SK-N-SH treated with all-trans-retinoic acid at 6 μM for 48 hours (cell line): ENCODE measurements at regions not wholly inside any gene's neighbourhood (a gene's known extent, or its start where the extent isn't known, plus 50 kb on each side); places are given as distances from the start of the nearest gene placed in this dataset.

Experiments used
- ATAC-seq: fragments of 200-7000 bp; cut with Tn5 transposase; 3 replicates; pipeline ENCODE4 v1.9.1; 2020; ENCODE audit warnings: mild to moderate bottlenecking, moderate library complexity
- ARNTL ChIP-seq: fragments of 450-650 bp; formaldehyde crosslinking; IDR thresholded peaks from 2 replicates; pipeline ENCODE4 v1.5.0; 2020; ENCODE audit warnings: low read depth, mild to moderate bottlenecking, moderate library complexity, borderline replicate concordance
- BACH2 ChIP-seq: fragments of 250-450 bp; sonication (Bioruptor Pico); IDR thresholded peaks from 2 replicates; pipeline ENCODE4 v1.9.0; 2021; ENCODE audit warnings: mild to moderate bottlenecking, borderline replicate concordance
- CREB5 ChIP-seq: fragments of 250-450 bp; sonication (Bioruptor Pico); IDR thresholded peaks from 2 replicates; pipeline ENCODE4 v1.5.1; 2020; ENCODE audit warnings: low read depth, mild to moderate bottlenecking, moderate library complexity
- CSDC2 ChIP-seq: fragments of 250-450 bp; sonication (Bioruptor Pico); IDR thresholded peaks from 2 replicates; pipeline ENCODE4 v1.5.0; 2020; ENCODE audit warnings: mild to moderate bottlenecking, moderate library complexity
- CSRNP3 ChIP-seq: fragments of 250-450 bp; sonication (Bioruptor Pico); IDR thresholded peaks from 2 replicates; pipeline ENCODE4 v1.5.1; 2021; ENCODE audit warnings: mild to moderate bottlenecking, moderate library complexity
- ESRRG ChIP-seq: fragments of 250-450 bp; sonication (Bioruptor Pico); IDR thresholded peaks from 2 replicates; pipeline ENCODE4 v1.6.1; 2021; ENCODE audit warnings: mild to moderate bottlenecking
- GLIS3 ChIP-seq: fragments of 250-450 bp; sonication (Bioruptor Pico); IDR thresholded peaks from 2 replicates; pipeline ENCODE4 v1.5.0; 2020; ENCODE audit warnings: mild to moderate bottlenecking, moderate library complexity
- ISL1 ChIP-seq: fragments of 250-450 bp; sonication (Bioruptor Pico); IDR thresholded peaks from 2 replicates; pipeline ENCODE4 v2.1.2; 2022; ENCODE audit warnings: mild to moderate bottlenecking, moderate library complexity
- OSR1 ChIP-seq: fragments of 250-450 bp; sonication (Bioruptor Pico); IDR thresholded peaks from 2 replicates; pipeline ENCODE4 v1.8.0; 2022; ENCODE audit warnings: moderate library complexity, mild to moderate bottlenecking, inconsistent platforms
- RARB ChIP-seq: fragments of 250-450 bp; sonication (Bioruptor Pico); IDR thresholded peaks from 2 replicates; pipeline ENCODE4 v1.8.0; 2021; ENCODE audit warnings: mild to moderate bottlenecking, moderate library complexity
- SNAI2 ChIP-seq: fragments of 250-450 bp; sonication (Bioruptor Pico); IDR thresholded peaks from 2 replicates; pipeline ENCODE4 v1.5.0; 2020; ENCODE audit warnings: mild to moderate bottlenecking, moderate library complexity
- TCF4 ChIP-seq: fragments of 250-450 bp; sonication (Bioruptor Pico); IDR thresholded peaks from 2 replicates; pipeline ENCODE4 v1.8.0; 2021; ENCODE audit warnings: mild to moderate bottlenecking, moderate library complexity, borderline replicate concordance
- TOX ChIP-seq: fragments of 250-450 bp; sonication (Bioruptor Pico); IDR thresholded peaks from 2 replicates; pipeline ENCODE4 v1.8.0; 2021; ENCODE audit warnings: mild to moderate bottlenecking, moderate library complexity, borderline replicate concordance
- TSHZ2 ChIP-seq: fragments of 250-450 bp; sonication (Bioruptor Pico); IDR thresholded peaks from 2 replicates; pipeline ENCODE4 v1.5.0; 2020; ENCODE audit warnings: mild to moderate bottlenecking, moderate library complexity
- ZC3H10 ChIP-seq: fragments of 250-450 bp; sonication (Bioruptor Pico); IDR thresholded peaks from 2 replicates; pipeline ENCODE4 v1.5.1; 2021; ENCODE audit warnings: mild to moderate bottlenecking, moderate library complexity
- ZFP3 ChIP-seq: fragments of 250-450 bp; sonication (Bioruptor Pico); IDR thresholded peaks from 2 replicates; pipeline ENCODE4 v1.5.0; 2020; ENCODE audit warnings: mild to moderate bottlenecking, moderate library complexity
- ZNF565 ChIP-seq: fragments of 450-650 bp; formaldehyde crosslinking; conservative IDR thresholded peaks from 2 replicates; pipeline ENCODE4 v1.5.0; 2020; ENCODE audit warnings: low read depth, mild to moderate bottlenecking, moderate library complexity
- ZNF70 ChIP-seq: fragments of 450-650 bp; formaldehyde crosslinking; IDR thresholded peaks from 2 replicates; pipeline ENCODE4 v1.5.0; 2020; ENCODE audit warnings: mild to moderate bottlenecking, moderate library complexity
- ZNF8 ChIP-seq: fragments of 450-650 bp; formaldehyde crosslinking; IDR thresholded peaks from 2 replicates; pipeline ENCODE4 v1.5.0; 2020; ENCODE audit warnings: mild to moderate bottlenecking, moderate library complexity
- TF ChIP-seq, protein P1 (sequence below): fragments of 250-450 bp; sonication (Bioruptor Pico); IDR thresholded peaks from 2 replicates; pipeline ENCODE4 v1.8.0; 2020; ENCODE audit warnings: mild to moderate bottlenecking, moderate library complexity, borderline replicate concordance
- TF ChIP-seq, protein P2 (sequence below): fragments of 250-450 bp; sonication (Bioruptor Pico); IDR thresholded peaks from 2 replicates; pipeline ENCODE4 v1.8.0; 2021; ENCODE audit warnings: low read depth, mild to moderate bottlenecking, moderate library complexity, borderline replicate concordance

GRCh38 chr4:120144634-120145033 lies 78.0 kb upstream of the MAD2L1 start (continued):
- no peak for TF ChIP-seq TOX
- TF ChIP-seq TCF4: no peak
- no peak for TF ChIP-seq GLIS3 (CRISPR knock-in tag)
- TF ChIP-seq CSRNP3 (CRISPR knock-in tag): no peak
- TF ChIP-seq ZNF8 (CRISPR knock-in tag): no peak

GRCh38 chr4:120144041-120144440 lies 77.4 kb upstream of the MAD2L1 start:
- TF ChIP-seq OSR1 (no peak), ARNTL (CRISPR knock-in tag) (no peak), CREB5 (CRISPR knock-in tag) (no peak), ZC3H10 (CRISPR knock-in tag) (no peak), TSHZ2 (CRISPR knock-in tag) (no peak)
- ATAC-seq: no peak

DNA sequence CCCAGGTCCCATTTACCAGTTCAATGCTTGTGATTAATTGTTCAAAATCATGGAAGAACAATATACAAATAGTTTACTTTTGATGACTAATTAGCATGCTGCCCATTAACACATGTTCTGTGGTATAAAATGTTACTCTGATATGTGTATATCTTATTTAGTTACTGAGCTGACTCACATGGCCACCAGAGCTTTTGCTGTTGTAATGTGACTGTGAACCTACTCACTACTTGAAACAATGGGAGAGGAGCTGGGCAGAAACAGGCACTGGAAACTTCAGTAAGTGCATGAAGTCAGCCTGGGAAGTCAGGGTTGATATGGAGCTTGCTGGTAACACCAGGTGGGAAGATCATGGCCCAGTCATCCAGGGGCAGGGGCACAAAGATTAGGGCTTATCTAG lies 72.7 kb upstream of the MAD2L1 start:
- TF ChIP-seq, protein P1, sequence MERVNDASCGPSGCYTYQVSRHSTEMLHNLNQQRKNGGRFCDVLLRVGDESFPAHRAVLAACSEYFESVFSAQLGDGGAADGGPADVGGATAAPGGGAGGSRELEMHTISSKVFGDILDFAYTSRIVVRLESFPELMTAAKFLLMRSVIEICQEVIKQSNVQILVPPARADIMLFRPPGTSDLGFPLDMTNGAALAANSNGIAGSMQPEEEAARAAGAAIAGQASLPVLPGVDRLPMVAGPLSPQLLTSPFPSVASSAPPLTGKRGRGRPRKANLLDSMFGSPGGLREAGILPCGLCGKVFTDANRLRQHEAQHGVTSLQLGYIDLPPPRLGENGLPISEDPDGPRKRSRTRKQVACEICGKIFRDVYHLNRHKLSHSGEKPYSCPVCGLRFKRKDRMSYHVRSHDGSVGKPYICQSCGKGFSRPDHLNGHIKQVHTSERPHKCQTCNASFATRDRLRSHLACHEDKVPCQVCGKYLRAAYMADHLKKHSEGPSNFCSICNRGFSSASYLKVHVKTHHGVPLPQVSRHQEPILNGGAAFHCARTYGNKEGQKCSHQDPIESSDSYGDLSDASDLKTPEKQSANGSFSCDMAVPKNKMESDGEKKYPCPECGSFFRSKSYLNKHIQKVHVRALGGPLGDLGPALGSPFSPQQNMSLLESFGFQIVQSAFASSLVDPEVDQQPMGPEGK (CRISPR knock-in tag): no peak
- TF ChIP-seq ZNF565 (CRISPR knock-in tag) (no peak), CSRNP3 (CRISPR knock-in tag) (no peak), BACH2 (CRISPR knock-in tag) (no peak), CSDC2 (no peak), OSR1 (no peak), ESRRG (CRISPR knock-in tag) (no peak), TCF4 (no peak), SNAI2 (CRISPR knock-in tag) (no peak), ZNF70 (CRISPR knock-in tag) (no peak), ARNTL (CRISPR knock-in tag) (no peak)
- TF ChIP-seq, protein P2, sequence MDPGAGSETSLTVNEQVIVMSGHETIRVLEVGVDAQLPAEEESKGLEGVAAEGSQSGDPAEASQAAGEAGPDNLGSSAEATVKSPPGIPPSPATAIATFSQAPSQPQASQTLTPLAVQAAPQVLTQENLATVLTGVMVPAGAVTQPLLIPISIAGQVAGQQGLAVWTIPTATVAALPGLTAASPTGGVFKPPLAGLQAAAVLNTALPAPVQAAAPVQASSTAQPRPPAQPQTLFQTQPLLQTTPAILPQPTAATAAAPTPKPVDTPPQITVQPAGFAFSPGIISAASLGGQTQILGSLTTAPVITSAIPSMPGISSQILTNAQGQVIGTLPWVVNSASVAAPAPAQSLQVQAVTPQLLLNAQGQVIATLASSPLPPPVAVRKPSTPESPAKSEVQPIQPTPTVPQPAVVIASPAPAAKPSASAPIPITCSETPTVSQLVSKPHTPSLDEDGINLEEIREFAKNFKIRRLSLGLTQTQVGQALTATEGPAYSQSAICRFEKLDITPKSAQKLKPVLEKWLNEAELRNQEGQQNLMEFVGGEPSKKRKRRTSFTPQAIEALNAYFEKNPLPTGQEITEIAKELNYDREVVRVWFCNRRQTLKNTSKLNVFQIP (CRISPR knock-in tag): no peak
- ATAC-seq: no peak

DNA sequence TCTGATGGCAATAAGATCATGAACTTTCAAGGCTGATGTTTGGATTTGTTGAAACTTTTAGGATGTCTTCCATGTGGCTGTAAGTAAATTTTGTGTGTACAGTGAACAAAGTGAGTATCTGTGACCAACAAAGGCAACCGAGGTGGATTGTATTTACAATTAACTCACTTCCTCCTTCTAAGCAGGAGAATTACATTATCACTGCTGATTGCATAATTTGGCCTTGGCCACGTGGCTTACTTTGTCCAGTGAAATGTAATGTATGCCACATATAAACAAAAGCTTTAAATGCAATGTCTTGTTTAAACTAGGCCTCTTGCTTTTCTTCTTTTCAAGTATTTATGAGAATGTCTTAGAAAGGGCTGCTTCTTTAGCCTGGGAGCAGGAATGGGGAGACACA lies 66.3 kb upstream of the MAD2L1 start:
- TF ChIP-seq ISL1 (CRISPR knock-in tag) (no peak), OSR1 (no peak), RARB (no peak), ZFP3 (CRISPR knock-in tag) (no peak), TCF4 (no peak), GLIS3 (CRISPR knock-in tag) (no peak)
- no peak for ATAC-seq
